HCT116 (cell line): ENCODE measurements at regions not wholly inside any gene's neighbourhood (a gene's known extent, or its start where the extent isn't known, plus 50 kb on each side); places are given as distances from the start of the nearest gene placed in this dataset.

Source experiments
- ATAC-seq: fragments of 200-7000 bp; cut with Tn5 transposase; 2 replicates; pipeline ENCODE4 v1.9.1; 2020; ENCODE audit warnings: mild to moderate bottlenecking, moderate library complexity
- BruUV-seq: library from RNA; stranded (reverse); fragments of 400-500 nt; replicated peaks from 2 replicates; lab custom pipeline; 2021; lab: Mats Ljungman, UMichigan
- CTCF ChIA-PET: fragments of 300-600 bp; sonication (Branson Sonifier 250); formaldehyde crosslinking; loops from one replicate; lab custom pipeline; 2021; ENCODE audit warnings: antibody characterized with exemption; lab: Charles Lee
- POLR2A ChIA-PET: fragments of 300-600, 350-600 bp; sonication (Branson Sonifier 250); formaldehyde crosslinking; loops from one replicate; lab custom pipeline; 2021; ENCODE audit warnings: antibody characterized with exemption; lab: Charles Lee
- RAD21 ChIA-PET, 2 experiments: fragments of 300-600 bp; sonication (Branson Sonifier 250); formaldehyde crosslinking; loops; one replicate each; lab custom pipeline; 2023; ENCODE audit warnings: low total read pairs in 2 of 2; ENCODE audit not compliant: uncharacterized antibody in 2 of 2, unreplicated experiment in 2 of 2, low non-redundant PET in 1 of 2; lab: Charles Lee
- DNase-seq: peaks from one replicate; pipeline ENCODE4 v3.0.0-alpha.2; 2010; ENCODE audit warnings: low read depth, low spot score
- H2AFZ ChIP-seq: fragments of 200-600 bp; shearing (Covaris generic), sonication (generic); 2 replicates; pipeline ENCODE4 v1.6.1; 2017; ENCODE audit warnings: low read depth, mixed run types, mixed read lengths, antibody characterized with exemption, low read length; ENCODE audit not compliant: poor library complexity, severe bottlenecking
- H3K27ac ChIP-seq: 2 replicates; pipeline ENCODE4 v1.5.1; 2012; ENCODE audit warnings: low read depth, low read length
- H3K27me3 ChIP-seq: fragments of 200-600 bp; sonication (generic); 2 replicates; pipeline ENCODE4 v1.6.1; 2016; ENCODE audit warnings: mixed run types, low read length, mixed read lengths; ENCODE audit not compliant: insufficient read depth
- H3K36me3 ChIP-seq, 2 experiments: fragments of 200-500 bp in 1 of 2; fragments of 200-600 bp in 1 of 2; sonication (Bioruptor generic) in 1 of 2; sonication (generic) in 1 of 2; 2 replicates each; pipeline versions ENCODE4 v1.5.1 to v1.6.1; 2014 to 2016; ENCODE audit warnings: low read length in 2 of 2, inconsistent platforms in 1 of 2, mixed read lengths in 1 of 2, mixed run types in 1 of 2; ENCODE audit not compliant: insufficient read depth in 2 of 2, control insufficient read depth in 1 of 2
- H3K4me1 ChIP-seq, 2 experiments: fragments of 200-600 bp in 1 of 2; sonication (generic) in 1 of 2; 2 replicates each; pipeline versions ENCODE4 v1.5.1 to v1.6.1; 2012 to 2017; ENCODE audit warnings: low read length in 2 of 2, inconsistent platforms in 1 of 2, mild to moderate bottlenecking in 1 of 2, mixed read lengths in 1 of 2, mixed run types in 1 of 2, moderate library complexity in 1 of 2; ENCODE audit not compliant: insufficient read depth in 2 of 2, control insufficient read depth in 1 of 2
- H3K4me2 ChIP-seq: fragments of 200-600 bp; sonication (generic); 2 replicates; pipeline ENCODE4 v1.6.1; 2017; ENCODE audit warnings: mixed run types, low read length, mixed read lengths
- H3K4me3 ChIP-seq, 2 experiments: fragments of 200-600 bp in 1 of 2; sonication (generic) in 1 of 2; replicated peaks in 1 of 2; 2 replicates each; pipeline ENCODE4 v1.5.1; 2011 to 2016; ENCODE audit warnings: low read length in 2 of 2, control low read depth in 1 of 2, low read depth in 1 of 2, mild to moderate bottlenecking in 1 of 2, mixed read lengths in 1 of 2, mixed run types in 1 of 2
- H3K79me2 ChIP-seq: fragments of 200-600 bp; sonication (generic); 2 replicates; pipeline ENCODE4 v1.6.1; 2017; ENCODE audit warnings: mild to moderate bottlenecking, mixed run types, low read length, moderate library complexity, mixed read lengths; ENCODE audit not compliant: insufficient read depth
- H3K9ac ChIP-seq: fragments of 200-600 bp; sonication (generic); 2 replicates; pipeline ENCODE4 v1.6.1; 2016; ENCODE audit warnings: low read length, mixed read lengths
- H3K9me2 ChIP-seq: fragments of 200-600 bp; sonication (generic), shearing (Covaris generic); 2 replicates; pipeline ENCODE4 v1.6.1; 2017; ENCODE audit warnings: mixed run types, mild to moderate bottlenecking, moderate library complexity; ENCODE audit not compliant: insufficient read depth
- H3K9me3 ChIP-seq, 2 experiments: fragments of 200-500 bp in 1 of 2; fragments of 200-600 bp in 1 of 2; sonication (Bioruptor generic) in 1 of 2; sonication (generic) in 1 of 2; 2 replicates each; pipeline ENCODE4 v1.6.1; 2014 to 2017; ENCODE audit warnings: low read length in 2 of 2, mixed read lengths in 2 of 2, inconsistent platforms in 1 of 2, low read depth in 1 of 2, mild to moderate bottlenecking in 1 of 2, mixed run types in 1 of 2, moderate library complexity in 1 of 2; ENCODE audit not compliant: control insufficient read depth in 1 of 2, insufficient read depth in 1 of 2
- H4K20me1 ChIP-seq: fragments of 200-600 bp; sonication (generic), shearing (Covaris generic); 2 replicates; pipeline ENCODE4 v1.6.1; 2017; ENCODE audit warnings: mixed run types, mild to moderate bottlenecking, moderate library complexity; ENCODE audit not compliant: insufficient read depth
- CBX3 ChIP-seq: IDR thresholded peaks from 2 replicates; pipeline ENCODE4 v1.6.1; 2012; ENCODE audit warnings: low read depth
- CEBPB ChIP-seq: IDR thresholded peaks from 2 replicates; pipeline ENCODE4 v1.6.1; 2012; ENCODE audit warnings: low read depth
- EGR1 ChIP-seq: IDR thresholded peaks from 2 replicates; pipeline ENCODE4 v1.6.1; 2012; ENCODE audit warnings: low read depth
- ELF1 ChIP-seq: IDR thresholded peaks from 2 replicates; pipeline ENCODE4 v1.6.1; 2012; ENCODE audit warnings: low read depth, borderline replicate concordance
- EZH2 ChIP-seq: fragments of 200-600 bp; sonication (generic); IDR thresholded peaks from 2 replicates; pipeline ENCODE4 v1.6.1; 2017; ENCODE audit warnings: antibody characterized with exemption, mixed run types
- EZH2phosphoT487 ChIP-seq: fragments of 200-600 bp; IDR thresholded peaks from 2 replicates; pipeline ENCODE4 v1.6.1; 2018; ENCODE audit warnings: antibody characterized with exemption, borderline replicate concordance
- FOSL1 ChIP-seq: IDR thresholded peaks from 2 replicates; pipeline ENCODE4 v1.6.1; 2012; ENCODE audit warnings: low read depth
- JUND ChIP-seq: IDR thresholded peaks from 2 replicates; pipeline ENCODE4 v1.6.1; 2012
- MAX ChIP-seq: IDR thresholded peaks from 2 replicates; pipeline ENCODE4 v1.6.1; 2012
- POLR2A ChIP-seq: IDR thresholded peaks from 2 replicates; pipeline ENCODE4 v1.7.0; 2011; ENCODE audit warnings: borderline replicate concordance; ENCODE audit not compliant: insufficient read depth, insufficient read length; ENCODE audit errors: extremely low read depth
- RAD21 ChIP-seq: IDR thresholded peaks from 2 replicates; pipeline ENCODE4 v1.6.1; 2012; ENCODE audit warnings: low read depth, mild to moderate bottlenecking
- REST ChIP-seq: IDR thresholded peaks from 2 replicates; pipeline ENCODE4 v1.6.1; 2012; ENCODE audit warnings: low read depth
- SIN3A ChIP-seq: IDR thresholded peaks from 2 replicates; pipeline ENCODE4 v1.6.1; 2012; ENCODE audit warnings: low read depth
- SP1 ChIP-seq: IDR thresholded peaks from 2 replicates; pipeline ENCODE4 v1.6.1; 2012; ENCODE audit warnings: low read depth
- TCF7L2 ChIP-seq: IDR thresholded peaks from 2 replicates; pipeline ENCODE4 v1.7.0; 2011; ENCODE audit warnings: borderline replicate concordance, inconsistent platforms; ENCODE audit not compliant: insufficient read depth, insufficient read length; ENCODE audit errors: extremely low read depth
- YY1 ChIP-seq: IDR thresholded peaks from 2 replicates; pipeline ENCODE4 v1.6.1; 2011; ENCODE audit warnings: low read length, low read depth, moderate library complexity, mild to moderate bottlenecking; ENCODE audit not compliant: insufficient replicate concordance; ENCODE audit errors: extremely low read depth
- ZNF274 ChIP-seq: fragments of 200-500 bp; sonication (Bioruptor generic); IDR thresholded peaks from 2 replicates; pipeline ENCODE4 v1.6.1; 2014; ENCODE audit warnings: mild to moderate bottlenecking, low read depth, low read length, inconsistent platforms
- intact Hi-C: fragments of 100-400 bp; cut with micrococcal nuclease; formaldehyde crosslinking; loops from 2 replicates; pipeline ENCODE4 v1.10.0; 2022
- TF ChIP-seq, protein P1 (sequence below): IDR thresholded peaks from 2 replicates; pipeline ENCODE4 v1.6.1; 2011; ENCODE audit warnings: mild to moderate bottlenecking, low read length, moderate library complexity; ENCODE audit not compliant: insufficient replicate concordance; ENCODE audit errors: extremely low read depth
- TF ChIP-seq, protein P2 (sequence below), 3 experiments: fragments of 200-600 bp in 1 of 3; sonication (generic) in 1 of 3; IDR thresholded peaks in 2 of 3; conservative IDR thresholded peaks in 1 of 3; 2 replicates each; pipeline ENCODE4 v1.5.1; 2012 to 2017; ENCODE audit warnings: low read depth in 2 of 3, low read length in 2 of 3, antibody characterized with exemption in 1 of 3, borderline replicate concordance in 1 of 3, control low read depth in 1 of 3, mild to moderate bottlenecking in 1 of 3, mixed read lengths in 1 of 3, mixed run types in 1 of 3, moderate library complexity in 1 of 3; ENCODE audit not compliant: insufficient read depth in 1 of 3

GRCh38 chr15:72998681-72999466 lies 53.4 kb upstream of the NEO1 start:
- H3K4me2 ChIP-seq: no peak overlapping the region
- H3K9me2 ChIP-seq: no peaks in the 10 kb centered on the region
- DNase-seq: no peak
- no peaks in the 10 kb centered on the region for H3K36me3 ChIP-seq
- no peak overlapping the region for H2AFZ ChIP-seq
- intact Hi-C loops: no loop called here
- ChIA-PET RAD21 (no interaction called here), CTCF (no interaction called here), POLR2A (no interaction called here)
- H3K27me3 ChIP-seq: peaks cover 7% of the 10 kb centered on the region; the same call in 1 of the 2 replicates
- no TSS peak for BruUV-seq
- no peak overlapping the region for H3K4me3 ChIP-seq
- no peak for TF ChIP-seq CEBPB
- TF ChIP-seq SP1: no peak
- no peak for TF ChIP-seq ELF1
- no peak for TF ChIP-seq CBX3
- TF ChIP-seq MAX: no peak
- no peak for TF ChIP-seq YY1
- TF ChIP-seq EGR1: no peak
- no peak for TF ChIP-seq FOSL1
- no peak for TF ChIP-seq JUND
- TF ChIP-seq EZH2phosphoT487: no peak
- TF ChIP-seq, protein P1, sequence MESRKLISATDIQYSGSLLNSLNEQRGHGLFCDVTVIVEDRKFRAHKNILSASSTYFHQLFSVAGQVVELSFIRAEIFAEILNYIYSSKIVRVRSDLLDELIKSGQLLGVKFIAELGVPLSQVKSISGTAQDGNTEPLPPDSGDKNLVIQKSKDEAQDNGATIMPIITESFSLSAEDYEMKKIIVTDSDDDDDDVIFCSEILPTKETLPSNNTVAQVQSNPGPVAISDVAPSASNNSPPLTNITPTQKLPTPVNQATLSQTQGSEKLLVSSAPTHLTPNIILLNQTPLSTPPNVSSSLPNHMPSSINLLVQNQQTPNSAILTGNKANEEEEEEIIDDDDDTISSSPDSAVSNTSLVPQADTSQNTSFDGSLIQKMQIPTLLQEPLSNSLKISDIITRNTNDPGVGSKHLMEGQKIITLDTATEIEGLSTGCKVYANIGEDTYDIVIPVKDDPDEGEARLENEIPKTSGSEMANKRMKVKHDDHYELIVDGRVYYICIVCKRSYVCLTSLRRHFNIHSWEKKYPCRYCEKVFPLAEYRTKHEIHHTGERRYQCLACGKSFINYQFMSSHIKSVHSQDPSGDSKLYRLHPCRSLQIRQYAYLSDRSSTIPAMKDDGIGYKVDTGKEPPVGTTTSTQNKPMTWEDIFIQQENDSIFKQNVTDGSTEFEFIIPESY: no peak
- no peak for TF ChIP-seq REST
- no peak for TF ChIP-seq EZH2
- TF ChIP-seq, protein P2, sequence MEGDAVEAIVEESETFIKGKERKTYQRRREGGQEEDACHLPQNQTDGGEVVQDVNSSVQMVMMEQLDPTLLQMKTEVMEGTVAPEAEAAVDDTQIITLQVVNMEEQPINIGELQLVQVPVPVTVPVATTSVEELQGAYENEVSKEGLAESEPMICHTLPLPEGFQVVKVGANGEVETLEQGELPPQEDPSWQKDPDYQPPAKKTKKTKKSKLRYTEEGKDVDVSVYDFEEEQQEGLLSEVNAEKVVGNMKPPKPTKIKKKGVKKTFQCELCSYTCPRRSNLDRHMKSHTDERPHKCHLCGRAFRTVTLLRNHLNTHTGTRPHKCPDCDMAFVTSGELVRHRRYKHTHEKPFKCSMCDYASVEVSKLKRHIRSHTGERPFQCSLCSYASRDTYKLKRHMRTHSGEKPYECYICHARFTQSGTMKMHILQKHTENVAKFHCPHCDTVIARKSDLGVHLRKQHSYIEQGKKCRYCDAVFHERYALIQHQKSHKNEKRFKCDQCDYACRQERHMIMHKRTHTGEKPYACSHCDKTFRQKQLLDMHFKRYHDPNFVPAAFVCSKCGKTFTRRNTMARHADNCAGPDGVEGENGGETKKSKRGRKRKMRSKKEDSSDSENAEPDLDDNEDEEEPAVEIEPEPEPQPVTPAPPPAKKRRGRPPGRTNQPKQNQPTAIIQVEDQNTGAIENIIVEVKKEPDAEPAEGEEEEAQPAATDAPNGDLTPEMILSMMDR (IDR thresholded peaks at IDR 0.05 in 2 of 3, conservative IDR thresholded peaks at IDR 0.05 in 1 of 3; ENCODE audit: borderline replicate concordance in 1 of 3, insufficient read depth in 1 of 3, low read depth in 2 of 3, low read length in 2 of 3): no peak
- TF ChIP-seq ZNF274: no peak
- TF ChIP-seq TCF7L2: no peak
- no peak for TF ChIP-seq POLR2A
- TF ChIP-seq RAD21: no peak
- TF ChIP-seq SIN3A: no peak
- no peaks in the 10 kb centered on the region for H3K4me1 ChIP-seq
- no peaks in the 10 kb centered on the region for H3K9me3 ChIP-seq
- no peaks in the 10 kb centered on the region for H3K79me2 ChIP-seq
- H4K20me1 ChIP-seq: no peaks in the 10 kb centered on the region
- H3K27ac ChIP-seq: no peak overlapping the region
- ATAC-seq: no peak
- no peak overlapping the region for H3K9ac ChIP-seq
